ENCODE measurements at regions not wholly inside any gene's neighbourhood (a gene's known extent, or its start where the extent isn't known, plus 50 kb on each side); places are given as distances from the start of the nearest gene placed in this dataset.

DNA sequence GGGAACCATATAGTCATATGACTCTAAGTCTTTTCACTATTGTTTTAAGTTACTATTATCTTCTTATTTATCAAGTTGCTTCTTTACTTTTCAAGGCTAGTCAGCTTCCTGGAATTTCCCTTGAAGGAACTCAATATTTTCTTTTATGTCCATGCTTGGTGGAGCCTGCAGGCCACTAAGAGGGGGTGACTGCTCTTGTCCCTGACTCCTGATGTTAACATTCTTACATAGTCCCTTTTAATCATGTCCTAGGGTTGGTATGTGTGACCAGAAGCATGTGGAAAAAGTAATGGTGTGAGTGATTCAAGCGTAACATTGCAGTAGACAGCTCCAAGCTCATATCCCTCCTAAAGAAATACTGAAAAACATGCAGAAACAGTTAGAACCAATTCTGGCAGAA is 1536.2 kb upstream of the CDH9 start:
- no peak overlapping the region for H3K27ac ChIP-seq
- H3K4me3 ChIP-seq: no peak overlapping the region
- H3K36me3 ChIP-seq: no peaks in the 10 kb centered on the region
- H3K9me3 ChIP-seq (ENCODE audit: low read depth): no peaks in the 10 kb centered on the region
- TF ChIP-seq CTCF (IDR thresholded peaks at IDR 0.05; ENCODE audit: low read depth, low read length): no peak
- no peaks in the 10 kb centered on the region for H3K27me3 ChIP-seq
- H3K4me1 ChIP-seq (ENCODE audit: low read depth): no peaks in the 10 kb centered on the region
- DNase-seq (ENCODE audit: low read depth in 1 of 2, low spot score in 1 of 2): no peak

GRCh38 chr5:28567048-28567447 is 1528.7 kb upstream of the CDH9 start:
- Histone ChIP-seq H3K4me3 (no peak overlapping the region), H3K9me3 (ENCODE audit: low read depth) (no peaks in the 10 kb centered on the region), H3K27me3 (no peaks in the 10 kb centered on the region), H3K36me3 (no peaks in the 10 kb centered on the region), H3K4me1 (ENCODE audit: low read depth) (no peaks in the 10 kb centered on the region), H3K27ac (no peak overlapping the region)
- no peak for TF ChIP-seq CTCF (IDR thresholded peaks at IDR 0.05; ENCODE audit: low read depth, low read length)
- no peak for DNase-seq (ENCODE audit: low read depth in 1 of 2, low spot score in 1 of 2)

GRCh38 chr5:28561522-28561921 is 1523.1 kb upstream of the CDH9 start:
- TF ChIP-seq CTCF (IDR thresholded peaks at IDR 0.05; ENCODE audit: low read depth, low read length): no peak
- Histone ChIP-seq H3K36me3 (no peaks in the 10 kb centered on the region), H3K27ac (no peak overlapping the region), H3K9me3 (ENCODE audit: low read depth) (no peaks in the 10 kb centered on the region), H3K4me1 (ENCODE audit: low read depth) (no peaks in the 10 kb centered on the region), H3K4me3 (no peak overlapping the region), H3K27me3 (no peaks in the 10 kb centered on the region)
- DNase-seq (ENCODE audit: low read depth in 1 of 2, low spot score in 1 of 2): no peak

GRCh38 chr5:28558196-28558595 is 1519.8 kb upstream of the CDH9 start:
- Histone ChIP-seq H3K36me3 (no peaks in the 10 kb centered on the region), H3K4me1 (ENCODE audit: low read depth) (no peaks in the 10 kb centered on the region), H3K27ac (no peak overlapping the region), H3K4me3 (no peak overlapping the region), H3K27me3 (no peaks in the 10 kb centered on the region), H3K9me3 (ENCODE audit: low read depth) (no peaks in the 10 kb centered on the region)
- DNase-seq (ENCODE audit: low read depth in 1 of 2, low spot score in 1 of 2): no peak
- TF ChIP-seq CTCF (IDR thresholded peaks at IDR 0.05; ENCODE audit: low read depth, low read length): no peak

DNA sequence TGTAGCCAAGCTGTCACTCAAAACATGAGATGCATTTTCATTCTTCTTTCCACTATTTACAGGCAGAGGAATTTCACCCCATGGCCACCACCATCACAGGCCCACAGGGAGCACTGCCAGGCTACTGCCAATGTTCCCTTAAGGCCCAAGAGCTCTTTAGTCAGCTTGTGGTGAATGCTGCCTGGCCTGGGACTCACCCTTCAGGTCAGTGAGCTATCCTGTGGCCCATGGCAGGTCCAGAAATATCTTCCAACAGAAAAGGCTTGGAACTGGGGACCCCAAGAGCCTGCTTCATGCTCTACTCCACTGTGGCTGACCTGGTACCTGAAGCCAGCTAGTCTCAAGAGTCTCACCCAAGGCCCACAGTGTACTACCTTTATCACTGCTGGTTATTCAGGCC is 1518.7 kb upstream of the CDH9 start:
- H3K27me3 ChIP-seq: no peaks in the 10 kb centered on the region
- no peaks in the 10 kb centered on the region for H3K9me3 ChIP-seq (ENCODE audit: low read depth)
- TF ChIP-seq CTCF (IDR thresholded peaks at IDR 0.05; ENCODE audit: low read depth, low read length): no peak
- H3K4me3 ChIP-seq: no peak overlapping the region
- H3K27ac ChIP-seq: no peak overlapping the region
- no peak for DNase-seq (ENCODE audit: low read depth in 1 of 2, low spot score in 1 of 2)
- H3K36me3 ChIP-seq: no peaks in the 10 kb centered on the region
- H3K4me1 ChIP-seq (ENCODE audit: low read depth): no peaks in the 10 kb centered on the region

GRCh38 chr5:28549588-28549987 is 1511.2 kb upstream of the CDH9 start:
- no peak for DNase-seq (ENCODE audit: low read depth in 1 of 2, low spot score in 1 of 2)
- no peaks in the 10 kb centered on the region for H3K27me3 ChIP-seq
- H3K4me1 ChIP-seq (ENCODE audit: low read depth): no peaks in the 10 kb centered on the region
- TF ChIP-seq CTCF (IDR thresholded peaks at IDR 0.05; ENCODE audit: low read depth, low read length): no peak
- H3K4me3 ChIP-seq: no peak overlapping the region
- no peaks in the 10 kb centered on the region for H3K9me3 ChIP-seq (ENCODE audit: low read depth)
- H3K27ac ChIP-seq: no peak overlapping the region
- no peaks in the 10 kb centered on the region for H3K36me3 ChIP-seq

Measured in cardiac muscle cell (in vitro differentiated cells and primary cell).